ENCODE measurements at regions not wholly inside any gene's neighbourhood (a gene's known extent, or its start where the extent isn't known, plus 50 kb on each side); places are given as distances from the start of the nearest gene placed in this dataset.

DNA sequence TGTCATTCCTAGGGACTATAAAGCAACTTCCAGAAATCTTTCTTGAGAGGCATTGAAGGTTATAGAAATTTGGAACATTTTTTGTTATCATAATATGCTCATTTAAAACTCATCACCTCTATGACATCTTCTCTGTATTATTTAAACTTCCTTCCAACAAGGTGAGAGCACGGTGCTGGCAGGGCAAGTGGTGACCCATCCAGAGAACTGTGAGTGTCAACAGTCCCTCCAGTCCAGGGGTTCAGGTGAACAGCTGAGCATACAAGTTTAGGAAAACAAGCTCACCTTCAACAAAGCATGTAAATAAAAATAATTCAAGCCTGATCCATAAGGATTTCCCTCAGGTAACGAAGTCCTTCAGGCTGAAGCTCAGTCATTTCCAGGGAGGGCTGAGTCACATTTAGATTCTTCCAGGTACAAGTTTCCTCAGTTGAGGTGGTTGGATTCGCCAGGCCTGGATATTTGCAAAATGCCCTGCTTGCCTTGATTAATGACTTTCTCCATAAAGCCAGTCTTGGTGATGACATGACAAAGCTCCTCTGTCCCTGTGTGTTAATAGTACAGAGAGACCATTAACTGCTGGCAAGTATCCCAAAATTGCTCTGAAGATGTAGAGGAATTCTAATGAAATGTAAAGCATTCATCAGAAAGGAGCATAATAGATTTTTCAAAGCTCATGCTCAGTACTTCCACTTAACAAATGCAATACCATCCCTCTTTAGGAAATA, 263.6 kb upstream of the GADL1 start:
- TF ChIP-seq GABPB1 (CRISPR knock-in tag; IDR thresholded peaks at IDR 0.05) (no peak), ZNF792 (CRISPR knock-in tag; IDR thresholded peaks at IDR 0.05) (no peak), ZC3H13 (CRISPR knock-in tag; IDR thresholded peaks at IDR 0.05) (no peak), ZNF468 (CRISPR knock-in tag; IDR thresholded peaks at IDR 0.05) (no peak), EP300 (IDR thresholded peaks at IDR 0.05; ENCODE audit: low read depth in 2 of 2, low read length in 2 of 2) (no peak), EP300 (CRISPR knock-in tag; IDR thresholded peaks at IDR 0.05; ENCODE audit: borderline replicate concordance) (no peak), BRCA1 (CRISPR knock-in tag; IDR thresholded peaks at IDR 0.05) (no peak), YY1 (IDR thresholded peaks at IDR 0.05; ENCODE audit: insufficient read depth, insufficient replicate concordance, low read depth, low read length) (no peak), MYC (CRISPR knock-in tag; IDR thresholded peaks at IDR 0.05; ENCODE audit: borderline replicate concordance) (no peak), HDAC6 (IDR thresholded peaks at IDR 0.05; ENCODE audit: low read depth, low read length) (no peak), CC2D1A (CRISPR knock-in tag; IDR thresholded peaks at IDR 0.05) (no peak)
- TF ChIP-seq, protein P1, sequence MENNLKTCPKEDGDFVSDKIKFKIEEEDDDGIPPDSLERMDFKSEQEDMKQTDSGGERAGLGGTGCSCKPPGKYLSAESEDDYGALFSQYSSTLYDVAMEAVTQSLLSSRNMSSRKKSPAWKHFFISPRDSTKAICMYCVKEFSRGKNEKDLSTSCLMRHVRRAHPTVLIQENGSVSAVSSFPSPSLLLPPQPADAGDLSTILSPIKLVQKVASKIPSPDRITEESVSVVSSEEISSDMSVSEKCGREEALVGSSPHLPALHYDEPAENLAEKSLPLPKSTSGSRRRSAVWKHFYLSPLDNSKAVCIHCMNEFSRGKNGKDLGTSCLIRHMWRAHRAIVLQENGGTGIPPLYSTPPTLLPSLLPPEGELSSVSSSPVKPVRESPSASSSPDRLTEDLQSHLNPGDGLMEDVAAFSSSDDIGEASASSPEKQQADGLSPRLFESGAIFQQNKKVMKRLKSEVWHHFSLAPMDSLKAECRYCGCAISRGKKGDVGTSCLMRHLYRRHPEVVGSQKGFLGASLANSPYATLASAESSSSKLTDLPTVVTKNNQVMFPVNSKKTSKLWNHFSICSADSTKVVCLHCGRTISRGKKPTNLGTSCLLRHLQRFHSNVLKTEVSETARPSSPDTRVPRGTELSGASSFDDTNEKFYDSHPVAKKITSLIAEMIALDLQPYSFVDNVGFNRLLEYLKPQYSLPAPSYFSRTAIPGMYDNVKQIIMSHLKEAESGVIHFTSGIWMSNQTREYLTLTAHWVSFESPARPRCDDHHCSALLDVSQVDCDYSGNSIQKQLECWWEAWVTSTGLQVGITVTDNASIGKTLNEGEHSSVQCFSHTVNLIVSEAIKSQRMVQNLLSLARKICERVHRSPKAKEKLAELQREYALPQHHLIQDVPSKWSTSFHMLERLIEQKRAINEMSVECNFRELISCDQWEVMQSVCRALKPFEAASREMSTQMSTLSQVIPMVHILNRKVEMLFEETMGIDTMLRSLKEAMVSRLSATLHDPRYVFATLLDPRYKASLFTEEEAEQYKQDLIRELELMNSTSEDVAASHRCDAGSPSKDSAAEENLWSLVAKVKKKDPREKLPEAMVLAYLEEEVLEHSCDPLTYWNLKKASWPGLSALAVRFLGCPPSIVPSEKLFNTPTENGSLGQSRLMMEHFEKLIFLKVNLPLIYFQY (CRISPR knock-in tag; IDR thresholded peaks at IDR 0.05; ENCODE audit: borderline replicate concordance): no peak
- TF ChIP-seq, protein P2, sequence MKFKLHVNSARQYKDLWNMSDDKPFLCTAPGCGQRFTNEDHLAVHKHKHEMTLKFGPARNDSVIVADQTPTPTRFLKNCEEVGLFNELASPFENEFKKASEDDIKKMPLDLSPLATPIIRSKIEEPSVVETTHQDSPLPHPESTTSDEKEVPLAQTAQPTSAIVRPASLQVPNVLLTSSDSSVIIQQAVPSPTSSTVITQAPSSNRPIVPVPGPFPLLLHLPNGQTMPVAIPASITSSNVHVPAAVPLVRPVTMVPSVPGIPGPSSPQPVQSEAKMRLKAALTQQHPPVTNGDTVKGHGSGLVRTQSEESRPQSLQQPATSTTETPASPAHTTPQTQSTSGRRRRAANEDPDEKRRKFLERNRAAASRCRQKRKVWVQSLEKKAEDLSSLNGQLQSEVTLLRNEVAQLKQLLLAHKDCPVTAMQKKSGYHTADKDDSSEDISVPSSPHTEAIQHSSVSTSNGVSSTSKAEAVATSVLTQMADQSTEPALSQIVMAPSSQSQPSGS (CRISPR knock-in tag; IDR thresholded peaks at IDR 0.05): no peak
- TF ChIP-seq, protein P3, sequence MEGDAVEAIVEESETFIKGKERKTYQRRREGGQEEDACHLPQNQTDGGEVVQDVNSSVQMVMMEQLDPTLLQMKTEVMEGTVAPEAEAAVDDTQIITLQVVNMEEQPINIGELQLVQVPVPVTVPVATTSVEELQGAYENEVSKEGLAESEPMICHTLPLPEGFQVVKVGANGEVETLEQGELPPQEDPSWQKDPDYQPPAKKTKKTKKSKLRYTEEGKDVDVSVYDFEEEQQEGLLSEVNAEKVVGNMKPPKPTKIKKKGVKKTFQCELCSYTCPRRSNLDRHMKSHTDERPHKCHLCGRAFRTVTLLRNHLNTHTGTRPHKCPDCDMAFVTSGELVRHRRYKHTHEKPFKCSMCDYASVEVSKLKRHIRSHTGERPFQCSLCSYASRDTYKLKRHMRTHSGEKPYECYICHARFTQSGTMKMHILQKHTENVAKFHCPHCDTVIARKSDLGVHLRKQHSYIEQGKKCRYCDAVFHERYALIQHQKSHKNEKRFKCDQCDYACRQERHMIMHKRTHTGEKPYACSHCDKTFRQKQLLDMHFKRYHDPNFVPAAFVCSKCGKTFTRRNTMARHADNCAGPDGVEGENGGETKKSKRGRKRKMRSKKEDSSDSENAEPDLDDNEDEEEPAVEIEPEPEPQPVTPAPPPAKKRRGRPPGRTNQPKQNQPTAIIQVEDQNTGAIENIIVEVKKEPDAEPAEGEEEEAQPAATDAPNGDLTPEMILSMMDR (CRISPR knock-in tag; IDR thresholded peaks at IDR 0.05): no peak

Measured in HepG2 (cell line).